Breast epithelium (tissue), 4 donors: ENCODE measurements at regions not wholly inside any gene's neighbourhood (a gene's known extent, or its start where the extent isn't known, plus 50 kb on each side); places are given as distances from the start of the nearest gene placed in this dataset.
"Not testable (repeated sequence)": the region's sequence is repeated elsewhere in the genome, so short reads cannot be mapped to it uniquely, and the experiment has no call there.

Experiments
- DNase-seq, 2 donors: peaks; one replicate each; pipeline ENCODE4 v3.0.0-alpha.2; 2019; ENCODE audit warnings: low spot score in 2 of 2
- H3K27ac ChIP-seq, 2 donors: fragments of 200-600 bp; sonication (generic) in 1 of 2; one replicate each; pipeline ENCODE4 v1.5.1; 2016 to 2019; ENCODE audit warnings: mild to moderate bottlenecking in 1 of 2
- H3K27me3 ChIP-seq, 2 donors: fragments of 200-600 bp; sonication (generic) in 1 of 2; one replicate each; pipeline versions ENCODE4 v1.5.1 to v1.6.0; 2017 to 2019; ENCODE audit warnings: control low read depth in 1 of 2, mild to moderate bottlenecking in 1 of 2
- H3K36me3 ChIP-seq: fragments of 200-600 bp; one replicate; pipeline ENCODE4 v1.5.1; 2019
- H3K4me1 ChIP-seq, 2 donors: fragments of 200-600 bp; sonication (generic); one replicate each; pipeline ENCODE4 v1.5.1; 2016 to 2019; ENCODE audit warnings: control low read depth in 1 of 2
- H3K4me3 ChIP-seq, 3 donors: fragments of 200-600 bp; sonication (generic); 1 replicate in 2 of 3; 2 replicates in 1 of 3; pipeline ENCODE4 v1.5.1; 2016 to 2019; ENCODE audit warnings: mild to moderate bottlenecking in 3 of 3, moderate library complexity in 2 of 3
- H3K9me3 ChIP-seq, 2 donors: fragments of 200-600 bp; sonication (generic) in 1 of 2; one replicate each; pipeline ENCODE4 v1.5.1; 2016 to 2019; ENCODE audit warnings: control low read depth in 1 of 2
- POLR2A ChIP-seq: fragments of 450-650 bp; IDR thresholded peaks from one replicate; pipeline ENCODE4 v1.6.1; 2016; ENCODE audit warnings: antibody characterized with exemption, mild to moderate bottlenecking, moderate library complexity
- POLR2AphosphoS5 ChIP-seq, 3 donors: sonication (generic); formaldehyde crosslinking; IDR thresholded peaks; one replicate each; pipeline ENCODE4 v1.6.1; 2017; ENCODE audit warnings: antibody characterized with exemption in 3 of 3
- intact Hi-C: fragments of 100-400 bp; cut with DNase I; formaldehyde crosslinking; loops from one replicate; pipeline ENCODE4 v1.15.1; 2023; ENCODE audit warnings: low total_unique reads
- TF ChIP-seq, protein P1 (sequence below), 3 donors: fragments of 450-650 bp; IDR thresholded peaks; one replicate each; pipeline ENCODE4 v1.5.1; 2016 to 2017; ENCODE audit warnings: antibody characterized with exemption in 3 of 3, mild to moderate bottlenecking in 3 of 3, moderate library complexity in 3 of 3

- intact Hi-C loops, result no loop called here
- no peaks in the 10 kb centered on the region for H3K4me1 ChIP-seq
- no peak for DNase-seq
- no peaks in the 10 kb centered on the region for H3K9me3 ChIP-seq
- no peak overlapping the region for H3K4me3 ChIP-seq
- TF ChIP-seq POLR2AphosphoS5 (IDR thresholded peaks at IDR 0.05) (no peak), POLR2A (no peak)
- TF ChIP-seq, protein P1, sequence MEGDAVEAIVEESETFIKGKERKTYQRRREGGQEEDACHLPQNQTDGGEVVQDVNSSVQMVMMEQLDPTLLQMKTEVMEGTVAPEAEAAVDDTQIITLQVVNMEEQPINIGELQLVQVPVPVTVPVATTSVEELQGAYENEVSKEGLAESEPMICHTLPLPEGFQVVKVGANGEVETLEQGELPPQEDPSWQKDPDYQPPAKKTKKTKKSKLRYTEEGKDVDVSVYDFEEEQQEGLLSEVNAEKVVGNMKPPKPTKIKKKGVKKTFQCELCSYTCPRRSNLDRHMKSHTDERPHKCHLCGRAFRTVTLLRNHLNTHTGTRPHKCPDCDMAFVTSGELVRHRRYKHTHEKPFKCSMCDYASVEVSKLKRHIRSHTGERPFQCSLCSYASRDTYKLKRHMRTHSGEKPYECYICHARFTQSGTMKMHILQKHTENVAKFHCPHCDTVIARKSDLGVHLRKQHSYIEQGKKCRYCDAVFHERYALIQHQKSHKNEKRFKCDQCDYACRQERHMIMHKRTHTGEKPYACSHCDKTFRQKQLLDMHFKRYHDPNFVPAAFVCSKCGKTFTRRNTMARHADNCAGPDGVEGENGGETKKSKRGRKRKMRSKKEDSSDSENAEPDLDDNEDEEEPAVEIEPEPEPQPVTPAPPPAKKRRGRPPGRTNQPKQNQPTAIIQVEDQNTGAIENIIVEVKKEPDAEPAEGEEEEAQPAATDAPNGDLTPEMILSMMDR (IDR thresholded peaks at IDR 0.05), result no peak
- H3K27me3 ChIP-seq, result no peaks in the 10 kb centered on the region
- H3K27ac ChIP-seq, result no peak overlapping the region
- H3K36me3 ChIP-seq, result no peaks in the 10 kb centered on the region
Observed at GRCh38 chr4:104642521-104642920, 147.8 kb upstream of the CXXC4 start.

- Histone ChIP-seq H3K9me3 (no peaks in the 10 kb centered on the region), H3K36me3 (no peaks in the 10 kb centered on the region), H3K27me3 (no peaks in the 10 kb centered on the region), H3K27ac (no peak overlapping the region), H3K4me3 (no peak overlapping the region), H3K4me1 (no peaks in the 10 kb centered on the region)
- TF ChIP-seq POLR2A (no peak), POLR2AphosphoS5 (IDR thresholded peaks at IDR 0.05) (no peak)
- TF ChIP-seq, protein P1 (IDR thresholded peaks at IDR 0.05), result no peak
- no peak for DNase-seq
- intact Hi-C loops, result no loop called here
Observed at GRCh38 chr4:104643805-104644204, 149.1 kb upstream of the CXXC4 start.

- H3K4me1 ChIP-seq, result no peaks in the 10 kb centered on the region
- H3K36me3 ChIP-seq, result no peaks in the 10 kb centered on the region
- H3K27ac ChIP-seq, result no peak overlapping the region
- H3K9me3 ChIP-seq, result peaks cover 0 to 6% of the 10 kb centered on the region in 2 donors
- intact Hi-C loops, result no loop called here
- no peak for DNase-seq
- TF ChIP-seq POLR2A (no peak), POLR2AphosphoS5 (IDR thresholded peaks at IDR 0.05) (no peak)
- TF ChIP-seq, protein P1 (IDR thresholded peaks at IDR 0.05), result no peak
- no peaks in the 10 kb centered on the region for H3K27me3 ChIP-seq
- H3K4me3 ChIP-seq, result no peak overlapping the region
Observed at GRCh38 chr4:104649631-104650030, 154.9 kb upstream of the CXXC4 start.

DNA sequence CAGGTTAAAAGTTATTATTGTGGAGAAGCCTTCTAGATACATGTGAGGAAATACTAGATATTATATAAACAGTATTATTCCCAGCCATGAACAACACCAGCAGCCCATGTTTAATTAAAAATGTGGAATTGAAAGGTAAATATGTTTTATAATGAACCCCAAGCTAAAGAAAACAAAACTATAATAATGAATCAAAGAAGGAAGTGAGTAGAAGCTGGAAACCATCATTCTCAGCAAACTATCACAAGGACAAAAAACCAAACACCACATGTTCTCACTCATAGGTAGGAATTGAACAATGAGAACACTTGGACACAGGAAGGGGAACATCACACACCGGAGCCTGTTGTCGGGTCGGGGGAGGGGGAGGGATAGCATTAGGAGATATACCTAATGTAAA is 167.6 kb upstream of the CXXC4 start:
- DNase-seq, H3K4me3 ChIP-seq, H3K4me1 ChIP-seq, H3K27me3 ChIP-seq, intact Hi-C loops, H3K27ac ChIP-seq, H3K36me3 ChIP-seq, H3K9me3 ChIP-seq: not testable (repeated sequence)

GRCh38 chr4:104677116-104677515 is 182.4 kb upstream of the CXXC4 start:
- intact Hi-C loops, result no loop called here

More at GRCh38 chr4:104677116-104677515, 182.4 kb upstream of the CXXC4 start:
- TF ChIP-seq, protein P1 (IDR thresholded peaks at IDR 0.05), result no peak
- no peak for TF ChIP-seq POLR2A
- no peak for TF ChIP-seq POLR2AphosphoS5 (IDR thresholded peaks at IDR 0.05)
- H3K4me1 ChIP-seq, result no peaks in the 10 kb centered on the region
- no peak overlapping the region for H3K27ac ChIP-seq
- no peaks in the 10 kb centered on the region for H3K36me3 ChIP-seq
- DNase-seq, result no peak
- no peak overlapping the region for H3K4me3 ChIP-seq
- no peaks in the 10 kb centered on the region for H3K9me3 ChIP-seq
- H3K27me3 ChIP-seq, result no peaks in the 10 kb centered on the region
